ENCODE measurements at regions not wholly inside any gene's neighbourhood (a gene's known extent, or its start where the extent isn't known, plus 50 kb on each side); places are given as distances from the start of the nearest gene placed in this dataset.

DNA sequence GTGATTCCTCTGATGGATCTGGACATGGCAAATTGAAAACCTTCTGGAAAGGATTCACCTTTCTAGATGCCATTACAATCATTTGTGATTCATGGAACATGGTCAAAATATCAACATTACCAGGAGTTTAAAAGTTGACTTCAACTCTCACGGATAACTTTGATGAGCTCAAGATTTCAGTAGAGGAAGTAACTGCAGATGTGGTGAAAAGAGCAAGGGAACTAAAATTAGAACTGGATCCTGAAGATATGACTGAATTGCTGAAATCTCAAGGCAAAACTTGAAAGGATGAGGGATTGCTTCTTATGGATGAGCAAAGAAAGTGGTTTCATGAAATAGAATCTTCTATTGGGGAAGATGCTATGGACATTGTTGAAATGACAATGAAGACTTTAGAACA lies 293.6 kb downstream of the ARHGAP12 start:
- POLR2A ChIA-PET (ENCODE audit: unreplicated experiment): no interaction called here
- Histone ChIP-seq H3K9me2 (replicated peaks; ENCODE audit: low read length) (no peaks in the 10 kb centered on the region), H3K36me3 (ENCODE audit: low read depth, low read length) (no peaks in the 10 kb centered on the region), H3K79me2 (ENCODE audit: low read length) (no peaks in the 10 kb centered on the region), H3K27ac (ENCODE audit: low read length) (no peak overlapping the region), H3K4me2 (ENCODE audit: low read length) (no peak overlapping the region), H3K9me3 (ENCODE audit: low read length) (no peaks in the 10 kb centered on the region), H3K4me1 (ENCODE audit: insufficient read depth, low read length) (peaks cover 10% of the 10 kb centered on the region; the same call in 1 of the 2 replicates), H3K4me3 (ENCODE audit: low read length) (no peak overlapping the region), H3K9ac (ENCODE audit: low read length) (no peak overlapping the region), H3K27me3 (ENCODE audit: low read length) (no peaks in the 10 kb centered on the region), H4K20me1 (ENCODE audit: low read length) (no peaks in the 10 kb centered on the region), H3F3A (ENCODE audit: low read length, unreplicated experiment) (no peaks in the 10 kb centered on the region), H2AFZ (ENCODE audit: low read length) (no peak overlapping the region)
- intact Hi-C loops (cut with micrococcal nuclease): no loop called here
- ATAC-seq: no peak
- BruUV-seq (replicated peaks): no TSS peak
- no peak for DNase-seq
- no peak for TF ChIP-seq EZH2 (IDR thresholded peaks at IDR 0.05; ENCODE audit: low read length, unreplicated experiment)
- TF ChIP-seq, protein P1, sequence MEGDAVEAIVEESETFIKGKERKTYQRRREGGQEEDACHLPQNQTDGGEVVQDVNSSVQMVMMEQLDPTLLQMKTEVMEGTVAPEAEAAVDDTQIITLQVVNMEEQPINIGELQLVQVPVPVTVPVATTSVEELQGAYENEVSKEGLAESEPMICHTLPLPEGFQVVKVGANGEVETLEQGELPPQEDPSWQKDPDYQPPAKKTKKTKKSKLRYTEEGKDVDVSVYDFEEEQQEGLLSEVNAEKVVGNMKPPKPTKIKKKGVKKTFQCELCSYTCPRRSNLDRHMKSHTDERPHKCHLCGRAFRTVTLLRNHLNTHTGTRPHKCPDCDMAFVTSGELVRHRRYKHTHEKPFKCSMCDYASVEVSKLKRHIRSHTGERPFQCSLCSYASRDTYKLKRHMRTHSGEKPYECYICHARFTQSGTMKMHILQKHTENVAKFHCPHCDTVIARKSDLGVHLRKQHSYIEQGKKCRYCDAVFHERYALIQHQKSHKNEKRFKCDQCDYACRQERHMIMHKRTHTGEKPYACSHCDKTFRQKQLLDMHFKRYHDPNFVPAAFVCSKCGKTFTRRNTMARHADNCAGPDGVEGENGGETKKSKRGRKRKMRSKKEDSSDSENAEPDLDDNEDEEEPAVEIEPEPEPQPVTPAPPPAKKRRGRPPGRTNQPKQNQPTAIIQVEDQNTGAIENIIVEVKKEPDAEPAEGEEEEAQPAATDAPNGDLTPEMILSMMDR (conservative IDR thresholded peaks at IDR 0.05; ENCODE audit: low read depth, low read length): no peak
- no peak for TF ChIP-seq EZH2phosphoT487 (IDR thresholded peaks at IDR 0.05; ENCODE audit: borderline replicate concordance, low read length)
- CTCF ChIA-PET: no interaction called here

DNA sequence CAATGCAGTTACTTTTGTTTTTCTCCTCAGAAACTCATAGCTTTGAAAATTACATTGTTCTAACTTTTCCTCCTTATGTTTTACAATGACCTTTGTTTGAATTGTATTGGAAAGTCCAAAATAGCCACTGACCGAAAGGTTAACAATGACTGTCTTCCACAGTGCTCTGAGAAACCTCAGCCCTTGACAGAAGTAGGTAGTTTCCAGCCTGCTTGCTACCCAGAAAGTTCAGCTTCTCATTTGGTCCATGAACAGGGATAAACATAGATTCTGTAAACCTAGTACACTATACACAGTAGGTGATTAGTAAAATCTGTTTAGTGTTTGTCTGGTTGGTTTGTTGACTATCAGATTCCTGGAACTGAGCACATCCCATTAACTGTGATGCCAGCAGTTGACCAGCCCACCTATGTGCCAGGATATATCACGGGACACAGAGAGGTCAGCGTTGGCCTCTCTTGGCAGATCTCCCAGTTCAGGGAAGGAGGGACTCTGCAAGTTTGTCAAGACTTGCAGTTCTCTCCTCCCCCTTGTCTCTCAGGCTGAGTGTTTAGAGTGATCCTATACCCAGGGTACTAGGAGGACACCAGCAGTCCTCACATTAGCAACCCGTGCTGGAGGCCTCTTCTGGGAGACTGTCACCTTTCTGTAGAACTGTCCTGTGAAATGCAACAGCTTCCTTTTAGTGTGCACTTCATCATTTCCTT lies 297.6 kb downstream of the ARHGAP12 start:
- Histone ChIP-seq H3K4me2 (ENCODE audit: low read length) (no peak overlapping the region), H4K20me1 (ENCODE audit: low read length) (no peaks in the 10 kb centered on the region), H3K9me3 (ENCODE audit: low read length) (no peaks in the 10 kb centered on the region), H3K27ac (ENCODE audit: low read length) (no peak overlapping the region), H3K36me3 (ENCODE audit: low read depth, low read length) (no peaks in the 10 kb centered on the region), H3K9me2 (replicated peaks; ENCODE audit: low read length) (no peaks in the 10 kb centered on the region), H3F3A (ENCODE audit: low read length, unreplicated experiment) (no peaks in the 10 kb centered on the region), H3K27me3 (ENCODE audit: low read length) (no peaks in the 10 kb centered on the region), H2AFZ (ENCODE audit: low read length) (no peak overlapping the region), H3K4me1 (ENCODE audit: insufficient read depth, low read length) (peaks cover 10% of the 10 kb centered on the region; the same call in 1 of the 2 replicates), H3K79me2 (ENCODE audit: low read length) (no peaks in the 10 kb centered on the region), H3K4me3 (ENCODE audit: low read length) (no peak overlapping the region), H3K9ac (ENCODE audit: low read length) (no peak overlapping the region)
- ATAC-seq: no peak
- CTCF ChIA-PET: no interaction called here
- POLR2A ChIA-PET (ENCODE audit: unreplicated experiment): no interaction called here
- no TSS peak for BruUV-seq (replicated peaks)
- no peak for DNase-seq
- intact Hi-C loops (cut with micrococcal nuclease): no loop called here
- TF ChIP-seq, protein P1 (conservative IDR thresholded peaks at IDR 0.05; ENCODE audit: low read depth, low read length): no peak
- no peak for TF ChIP-seq EZH2 (IDR thresholded peaks at IDR 0.05; ENCODE audit: low read length, unreplicated experiment)
- TF ChIP-seq EZH2phosphoT487 (IDR thresholded peaks at IDR 0.05; ENCODE audit: borderline replicate concordance, low read length): no peak

DNA sequence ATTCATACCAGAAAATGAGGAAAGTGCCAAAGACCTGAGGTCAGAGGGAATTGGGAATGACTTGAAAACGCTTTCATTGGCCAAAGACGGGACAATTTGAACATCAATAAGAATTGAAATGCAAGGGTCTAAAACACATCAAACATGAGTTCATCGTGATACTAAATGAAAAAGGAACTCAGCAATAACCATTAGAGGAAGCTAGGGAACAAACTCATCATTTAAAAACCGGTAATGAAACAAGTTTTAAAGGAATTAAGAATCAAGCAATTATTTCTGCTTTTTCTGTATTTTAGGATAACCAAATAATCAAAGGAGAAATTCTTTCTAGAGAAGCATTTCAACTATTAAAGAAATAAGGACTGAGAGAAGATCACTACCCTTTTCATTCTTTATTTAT lies 303.1 kb downstream of the ARHGAP12 start:
- Histone ChIP-seq H3K4me1 (ENCODE audit: insufficient read depth, low read length) (no peaks in the 10 kb centered on the region), H3K27me3 (ENCODE audit: low read length) (no peaks in the 10 kb centered on the region), H3F3A (ENCODE audit: low read length, unreplicated experiment) (no peaks in the 10 kb centered on the region), H3K79me2 (ENCODE audit: low read length) (no peaks in the 10 kb centered on the region), H4K20me1 (ENCODE audit: low read length) (no peaks in the 10 kb centered on the region), H3K4me2 (ENCODE audit: low read length) (no peak overlapping the region), H3K27ac (ENCODE audit: low read length) (no peak overlapping the region), H3K9me2 (replicated peaks; ENCODE audit: low read length) (no peaks in the 10 kb centered on the region), H2AFZ (ENCODE audit: low read length) (no peak overlapping the region), H3K4me3 (ENCODE audit: low read length) (no peak overlapping the region), H3K9ac (ENCODE audit: low read length) (no peak overlapping the region), H3K9me3 (ENCODE audit: low read length) (0 out of 2 replicates have a peak, but pooled peaks cover 4% of the 10 kb centered on the region), H3K36me3 (ENCODE audit: low read depth, low read length) (no peaks in the 10 kb centered on the region)
- TF ChIP-seq EZH2 (IDR thresholded peaks at IDR 0.05; ENCODE audit: low read length, unreplicated experiment): no peak
- no peak for TF ChIP-seq EZH2phosphoT487 (IDR thresholded peaks at IDR 0.05; ENCODE audit: borderline replicate concordance, low read length)
- TF ChIP-seq, protein P1 (conservative IDR thresholded peaks at IDR 0.05; ENCODE audit: low read depth, low read length): no peak
- DNase-seq: no peak
- BruUV-seq (replicated peaks): no TSS peak
- ATAC-seq: no peak
- intact Hi-C loops (cut with micrococcal nuclease): no loop called here
- ChIA-PET POLR2A (ENCODE audit: unreplicated experiment) (no interaction called here), CTCF (no interaction called here)

All from PC-3 (cell line).